DOHH2 (cell line): ENCODE measurements at regions not wholly inside any gene's neighbourhood (a gene's known extent, or its start where the extent isn't known, plus 50 kb on each side); places are given as distances from the start of the nearest gene placed in this dataset.

Experiments
- CTCF ChIP-seq: fragments of 200-600 bp; sonication (generic); IDR thresholded peaks from one replicate; pipeline ENCODE4 v1.5.1; 2014; ENCODE audit warnings: antibody characterized with exemption, mild to moderate bottlenecking, low read depth, low read length; ENCODE audit not compliant: poor library complexity, severe bottlenecking
- EZH2phosphoT487 ChIP-seq: fragments of 200-600 bp; sonication (generic); IDR thresholded peaks from 2 replicates; pipeline ENCODE4 v1.6.1; 2017; ENCODE audit warnings: borderline replicate concordance, mild to moderate bottlenecking, antibody characterized with exemption, low read length, moderate library complexity, mixed read lengths

- TF ChIP-seq CTCF: no peak
- no peak for TF ChIP-seq EZH2phosphoT487
Measured at GRCh38 chr12:127750076-127750840, 516.7 kb upstream of the TMEM132C start.
